NCI-H2196 treated with DMSO at 0.1 percent for 48 hours (cell line): ENCODE measurements at regions not wholly inside any gene's neighbourhood (a gene's known extent, or its start where the extent isn't known, plus 50 kb on each side); places are given as distances from the start of the nearest gene placed in this dataset.
A peak's percentile ranks its signal among the peaks of the same experiment; 100 is the strongest.
"Not testable (repeated sequence)": the region's sequence is repeated elsewhere in the genome, so short reads cannot be mapped to it uniquely, and the experiment has no call there.

Experiments used
- DNase-seq: peaks from one replicate; lab custom pipeline; 2025; ENCODE audit not compliant: unreplicated experiment; lab: John Stamatoyannopoulos, UW

- DNase-seq, result no peak
These were observed 296.7 kb upstream of the PROK2 start for GRCh38 chr3:72081471-72082185.

- no peak for DNase-seq
These were observed 295.9 kb upstream of the PROK2 start for GRCh38 chr3:72080800-72081199.

GRCh38 chr3:72080095-72080494, 295.1 kb upstream of the PROK2 start:
- no peak for DNase-seq

GRCh38 chr3:72079369-72079872, 294.5 kb upstream of the PROK2 start:
- DNase-seq, result no peak

GRCh38 chr3:72078676-72079368, 293.9 kb upstream of the PROK2 start:
- no peak for DNase-seq

- no peak for DNase-seq
These were observed 292.7 kb upstream of the PROK2 start for GRCh38 chr3:72077473-72078259.

- DNase-seq, result not testable (repeated sequence)
These were observed 290.9 kb upstream of the PROK2 start for GRCh38 chr3:72075848-72076247.

GRCh38 chr3:72071624-72072023, 286.7 kb upstream of the PROK2 start:
- DNase-seq, result no peak

GRCh38 chr3:72070005-72070404, 285.1 kb upstream of the PROK2 start:
- no peak for DNase-seq

- DNase-seq, result no peak
These were observed 284.6 kb upstream of the PROK2 start for GRCh38 chr3:72069543-72069942.

GRCh38 chr3:72068621-72069020, 283.7 kb upstream of the PROK2 start:
- DNase-seq, result no peak

GRCh38 chr3:72067721-72068120, 282.8 kb upstream of the PROK2 start:
- DNase-seq, result no peak

- no peak for DNase-seq
These were observed 281.1 kb upstream of the PROK2 start for GRCh38 chr3:72065872-72066641.

GRCh38 chr3:72065236-72065635, 280.3 kb upstream of the PROK2 start:
- no peak for DNase-seq

GRCh38 chr3:72064727-72065126, 279.8 kb upstream of the PROK2 start:
- not testable (repeated sequence) for DNase-seq

- DNase-seq, result no peak
These were observed 277.1 kb upstream of the PROK2 start for GRCh38 chr3:72062017-72062416.

- no peak for DNase-seq
These were observed 275.6 kb upstream of the PROK2 start for GRCh38 chr3:72060447-72061034.

GRCh38 chr3:72058493-72059081, 273.6 kb upstream of the PROK2 start:
- peak; percentile 26 for DNase-seq

- no peak for DNase-seq
These were observed 270.5 kb upstream of the PROK2 start for GRCh38 chr3:72055436-72055835.

- DNase-seq, result no peak
These were observed 270.0 kb upstream of the PROK2 start for GRCh38 chr3:72054976-72055375.
